Stimulated activated CD8-positive, alpha-beta memory T cell treated with anti-CD3 and anti-CD28 coated beads, Interleukin-7, amount 100 ng/mL, for 48 hours (primary cell): ENCODE measurements at regions not wholly inside any gene's neighbourhood (a gene's known extent, or its start where the extent isn't known, plus 50 kb on each side); places are given as distances from the start of the nearest gene placed in this dataset.

Experiments used
- DNase-seq, 2 donors: peaks; one replicate each; pipeline ENCODE4 v3.0.0-alpha.2; 2020; ENCODE audit warnings: low read depth in 1 of 2; ENCODE audit errors: extremely low read depth in 1 of 2

GRCh38 chr4:152269448-152270191 lies 266.3 kb downstream of the FBXW7 start:
- DNase-seq: no peak

GRCh38 chr4:152267811-152268210 lies 268.1 kb downstream of the FBXW7 start:
- DNase-seq: no peak

- DNase-seq: no peak
Observed at GRCh38 chr4:152266831-152267480, 268.9 kb downstream of the FBXW7 start.

GRCh38 chr4:152265149-152265621 lies 270.7 kb downstream of the FBXW7 start:
- no peak for DNase-seq

GRCh38 chr4:152264106-152264505 lies 271.8 kb downstream of the FBXW7 start:
- DNase-seq: no peak

- DNase-seq: no peak
Observed at GRCh38 chr4:152259866-152260265, 276.0 kb downstream of the FBXW7 start.

GRCh38 chr4:152258804-152259708 lies 276.8 kb downstream of the FBXW7 start:
- DNase-seq: no peak

GRCh38 chr4:152258391-152258790 lies 277.5 kb downstream of the FBXW7 start:
- DNase-seq: no peak

GRCh38 chr4:152257601-152258066 lies 278.3 kb downstream of the FBXW7 start:
- DNase-seq: no peak

GRCh38 chr4:152256996-152257395 lies 278.9 kb downstream of the FBXW7 start:
- no peak for DNase-seq

GRCh38 chr4:152255437-152255836 lies 280.5 kb downstream of the FBXW7 start:
- DNase-seq: peak; percentile 39 to 53

GRCh38 chr4:152248347-152248746 lies 287.5 kb downstream of the FBXW7 start:
- no peak for DNase-seq

GRCh38 chr4:152247271-152247975 lies 288.5 kb downstream of the FBXW7 start:
- no peak for DNase-seq

- no peak for DNase-seq
Observed at GRCh38 chr4:152246659-152247058, 289.2 kb downstream of the FBXW7 start.

GRCh38 chr4:152245680-152246079 lies 290.2 kb downstream of the FBXW7 start:
- DNase-seq: no peak

GRCh38 chr4:152244659-152245058 lies 291.2 kb downstream of the FBXW7 start:
- no peak for DNase-seq

- DNase-seq: no peak
Observed at GRCh38 chr4:152243896-152244595, 291.8 kb downstream of the FBXW7 start.

GRCh38 chr4:152243206-152243605 lies 292.7 kb downstream of the FBXW7 start:
- DNase-seq: no peak

- DNase-seq: no peak
Observed at GRCh38 chr4:152240232-152240631, 295.7 kb downstream of the FBXW7 start.

GRCh38 chr4:152239216-152239615 lies 296.7 kb downstream of the FBXW7 start:
- DNase-seq: no peak
